ENCODE measurements at regions not wholly inside any gene's neighbourhood (a gene's known extent, or its start where the extent isn't known, plus 50 kb on each side); places are given as distances from the start of the nearest gene placed in this dataset.

DNA sequence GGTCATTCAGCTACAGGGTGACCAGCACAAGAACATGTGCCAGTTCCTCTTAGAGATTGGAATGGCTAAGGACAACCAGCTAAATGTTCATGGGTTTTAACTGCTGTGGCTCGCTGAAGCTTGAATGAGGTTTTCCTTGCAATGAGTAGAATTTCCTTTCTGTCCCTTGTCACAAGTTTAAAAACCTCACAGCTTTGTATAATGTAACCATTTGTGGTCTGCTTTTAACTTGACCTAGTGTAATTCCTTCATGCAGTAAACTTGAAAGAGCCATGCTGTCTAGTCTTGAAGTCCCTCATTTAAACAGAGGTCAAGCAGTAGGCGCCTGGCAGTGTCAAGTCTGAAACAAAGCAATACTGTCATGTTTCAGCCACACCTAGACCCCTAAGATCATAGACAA lies 181.3 kb upstream of the DMRT1 start:
- no peak for TF ChIP-seq POLR2A (IDR thresholded peaks at IDR 0.05)
- TF ChIP-seq, protein P1, sequence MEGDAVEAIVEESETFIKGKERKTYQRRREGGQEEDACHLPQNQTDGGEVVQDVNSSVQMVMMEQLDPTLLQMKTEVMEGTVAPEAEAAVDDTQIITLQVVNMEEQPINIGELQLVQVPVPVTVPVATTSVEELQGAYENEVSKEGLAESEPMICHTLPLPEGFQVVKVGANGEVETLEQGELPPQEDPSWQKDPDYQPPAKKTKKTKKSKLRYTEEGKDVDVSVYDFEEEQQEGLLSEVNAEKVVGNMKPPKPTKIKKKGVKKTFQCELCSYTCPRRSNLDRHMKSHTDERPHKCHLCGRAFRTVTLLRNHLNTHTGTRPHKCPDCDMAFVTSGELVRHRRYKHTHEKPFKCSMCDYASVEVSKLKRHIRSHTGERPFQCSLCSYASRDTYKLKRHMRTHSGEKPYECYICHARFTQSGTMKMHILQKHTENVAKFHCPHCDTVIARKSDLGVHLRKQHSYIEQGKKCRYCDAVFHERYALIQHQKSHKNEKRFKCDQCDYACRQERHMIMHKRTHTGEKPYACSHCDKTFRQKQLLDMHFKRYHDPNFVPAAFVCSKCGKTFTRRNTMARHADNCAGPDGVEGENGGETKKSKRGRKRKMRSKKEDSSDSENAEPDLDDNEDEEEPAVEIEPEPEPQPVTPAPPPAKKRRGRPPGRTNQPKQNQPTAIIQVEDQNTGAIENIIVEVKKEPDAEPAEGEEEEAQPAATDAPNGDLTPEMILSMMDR (IDR thresholded peaks at IDR 0.05) = no peak
- no peak for TF ChIP-seq POLR2AphosphoS5 (IDR thresholded peaks at IDR 0.05)

All from prostate gland (tissue), 2 donors.